Fibroblast of peridontal ligament (primary cell): ENCODE measurements at regions not wholly inside any gene's neighbourhood (a gene's known extent, or its start where the extent isn't known, plus 50 kb on each side); places are given as distances from the start of the nearest gene placed in this dataset.

Experiments
- DNase-seq: peaks from one replicate; pipeline ENCODE4 v3.0.0-alpha.2; 2010; ENCODE audit errors: extremely low read depth

GRCh38 chr6:26312501-26313397 lies 52.2 kb upstream of the BTN3A2 start:
- peak; percentile 93 for DNase-seq
